Body of pancreas (tissue), 4 donors: ENCODE measurements at regions not wholly inside any gene's neighbourhood (a gene's known extent, or its start where the extent isn't known, plus 50 kb on each side); places are given as distances from the start of the nearest gene placed in this dataset.

Experiments
- POLR2A ChIP-seq, 3 donors: fragments of 450-650 bp; IDR thresholded peaks; one replicate each; pipeline ENCODE4 v1.6.1; 2016; ENCODE audit warnings: antibody characterized with exemption in 3 of 3, mild to moderate bottlenecking in 2 of 3
- TF ChIP-seq, protein P1 (sequence below), 7 experiments: fragments of 450-650 bp in 4 of 7; fragments of 200-600 bp in 3 of 7; sonication (generic) in 3 of 7; IDR thresholded peaks; one replicate each; pipeline ENCODE4 v1.5.1; 2016 to 2019; ENCODE audit warnings: antibody characterized with exemption in 7 of 7

DNA sequence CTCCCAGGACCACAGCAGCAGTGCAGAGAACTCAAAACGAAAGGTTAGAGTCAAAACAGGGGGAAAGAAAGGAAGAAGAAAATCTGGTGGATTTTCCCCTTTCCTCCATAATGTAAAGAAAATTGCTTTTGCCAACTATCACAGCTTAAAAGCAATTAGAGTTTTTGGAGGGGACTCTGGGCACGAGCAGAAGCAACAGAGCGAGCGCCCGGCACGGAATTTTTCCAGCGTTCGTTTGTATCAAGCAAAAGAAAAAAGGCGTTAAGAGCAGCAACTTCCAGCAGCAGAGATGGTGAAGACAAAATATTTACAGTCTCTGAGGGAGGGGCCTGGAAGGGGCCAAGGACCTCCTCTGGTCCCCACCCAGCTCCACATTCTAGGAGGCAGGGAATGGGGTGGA is 174.9 kb upstream of the LINGO1 start:
- TF ChIP-seq, protein P1, sequence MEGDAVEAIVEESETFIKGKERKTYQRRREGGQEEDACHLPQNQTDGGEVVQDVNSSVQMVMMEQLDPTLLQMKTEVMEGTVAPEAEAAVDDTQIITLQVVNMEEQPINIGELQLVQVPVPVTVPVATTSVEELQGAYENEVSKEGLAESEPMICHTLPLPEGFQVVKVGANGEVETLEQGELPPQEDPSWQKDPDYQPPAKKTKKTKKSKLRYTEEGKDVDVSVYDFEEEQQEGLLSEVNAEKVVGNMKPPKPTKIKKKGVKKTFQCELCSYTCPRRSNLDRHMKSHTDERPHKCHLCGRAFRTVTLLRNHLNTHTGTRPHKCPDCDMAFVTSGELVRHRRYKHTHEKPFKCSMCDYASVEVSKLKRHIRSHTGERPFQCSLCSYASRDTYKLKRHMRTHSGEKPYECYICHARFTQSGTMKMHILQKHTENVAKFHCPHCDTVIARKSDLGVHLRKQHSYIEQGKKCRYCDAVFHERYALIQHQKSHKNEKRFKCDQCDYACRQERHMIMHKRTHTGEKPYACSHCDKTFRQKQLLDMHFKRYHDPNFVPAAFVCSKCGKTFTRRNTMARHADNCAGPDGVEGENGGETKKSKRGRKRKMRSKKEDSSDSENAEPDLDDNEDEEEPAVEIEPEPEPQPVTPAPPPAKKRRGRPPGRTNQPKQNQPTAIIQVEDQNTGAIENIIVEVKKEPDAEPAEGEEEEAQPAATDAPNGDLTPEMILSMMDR (IDR thresholded peaks at IDR 0.05), result no peak
- TF ChIP-seq POLR2A (IDR thresholded peaks at IDR 0.05), result no peak
